ENCODE measurements at regions not wholly inside any gene's neighbourhood (a gene's known extent, or its start where the extent isn't known, plus 50 kb on each side); places are given as distances from the start of the nearest gene placed in this dataset.

GRCh38 chr2:189960346-189960745 lies 102.2 kb downstream of the MSTN start (continued):
- no peak for TF ChIP-seq CHD7 (IDR thresholded peaks at IDR 0.05; ENCODE audit: insufficient replicate concordance, low read length)
- no peak for TF ChIP-seq TCF12 (IDR thresholded peaks at IDR 0.05; ENCODE audit: low read depth, low read length)
- TF ChIP-seq SIX5 (IDR thresholded peaks at IDR 0.05; ENCODE audit: low read depth, low read length): no peak
- TF ChIP-seq JUND (IDR thresholded peaks at IDR 0.05; ENCODE audit: low read length): no peak
- TF ChIP-seq SRF (IDR thresholded peaks at IDR 0.05; ENCODE audit: low read depth, low read length): no peak
- TF ChIP-seq, protein P1, sequence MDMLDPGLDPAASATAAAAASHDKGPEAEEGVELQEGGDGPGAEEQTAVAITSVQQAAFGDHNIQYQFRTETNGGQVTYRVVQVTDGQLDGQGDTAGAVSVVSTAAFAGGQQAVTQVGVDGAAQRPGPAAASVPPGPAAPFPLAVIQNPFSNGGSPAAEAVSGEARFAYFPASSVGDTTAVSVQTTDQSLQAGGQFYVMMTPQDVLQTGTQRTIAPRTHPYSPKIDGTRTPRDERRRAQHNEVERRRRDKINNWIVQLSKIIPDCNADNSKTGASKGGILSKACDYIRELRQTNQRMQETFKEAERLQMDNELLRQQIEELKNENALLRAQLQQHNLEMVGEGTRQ (IDR thresholded peaks at IDR 0.05; ENCODE audit: low read length): no peak
- TF ChIP-seq POU5F1 (IDR thresholded peaks at IDR 0.05; ENCODE audit: low read depth, low read length): no peak
- TF ChIP-seq BACH1 (IDR thresholded peaks at IDR 0.05; ENCODE audit: low read length): no peak
- no peak for TF ChIP-seq SP1 (IDR thresholded peaks at IDR 0.05; ENCODE audit: low read depth, low read length)
- TF ChIP-seq, protein P2, sequence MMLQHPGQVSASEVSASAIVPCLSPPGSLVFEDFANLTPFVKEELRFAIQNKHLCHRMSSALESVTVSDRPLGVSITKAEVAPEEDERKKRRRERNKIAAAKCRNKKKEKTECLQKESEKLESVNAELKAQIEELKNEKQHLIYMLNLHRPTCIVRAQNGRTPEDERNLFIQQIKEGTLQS (IDR thresholded peaks at IDR 0.05; ENCODE audit: insufficient read depth, low read depth, low read length): no peak
- TF ChIP-seq CBX8 (IDR thresholded peaks at IDR 0.05; ENCODE audit: borderline replicate concordance, low read depth, low read length): no peak
- no peak for TF ChIP-seq YY1 (IDR thresholded peaks at IDR 0.05; ENCODE audit: low read depth, low read length)
